ENCODE measurements at regions not wholly inside any gene's neighbourhood (a gene's known extent, or its start where the extent isn't known, plus 50 kb on each side); places are given as distances from the start of the nearest gene placed in this dataset.

GRCh38 chr3:28597452-28597851 lies 248.8 kb upstream of the AZI2 start:
- TF ChIP-seq CTCF (conservative IDR thresholded peaks at IDR 0.05), result no peak
- TF ChIP-seq ZFX (IDR thresholded peaks at IDR 0.05), result no peak
